Smooth muscle cell (in vitro differentiated cells): ENCODE measurements at regions not wholly inside any gene's neighbourhood (a gene's known extent, or its start where the extent isn't known, plus 50 kb on each side); places are given as distances from the start of the nearest gene placed in this dataset.

ENCODE experiments used
- DNase-seq: peaks from one replicate; lab custom pipeline; 2025; ENCODE audit not compliant: unreplicated experiment; lab: John Stamatoyannopoulos, UW
- H2AFZ ChIP-seq: fragments of 200-600 bp; sonication (generic); 2 replicates; pipeline ENCODE4 v1.6.0; 2016; ENCODE audit warnings: antibody characterized with exemption, low read depth, mild to moderate bottlenecking
- H3F3A ChIP-seq: fragments of 200-600 bp; sonication (generic); 2 replicates; pipeline ENCODE4 v1.6.0; 2017; ENCODE audit warnings: antibody characterized with exemption, low read depth
- H3K27ac ChIP-seq: fragments of 200-600 bp; sonication (generic); 2 replicates; pipeline ENCODE4 v1.5.1; 2016; ENCODE audit warnings: low read depth, mild to moderate bottlenecking
- H3K27me3 ChIP-seq: fragments of 200-600 bp; sonication (generic); 2 replicates; pipeline ENCODE4 v1.6.1; 2016; ENCODE audit warnings: low read depth, mild to moderate bottlenecking
- H3K36me3 ChIP-seq: fragments of 200-600 bp; sonication (generic); 2 replicates; pipeline ENCODE4 v1.5.1; 2016; ENCODE audit warnings: low read depth
- H3K4me1 ChIP-seq: fragments of 200-600 bp; sonication (generic); 2 replicates; pipeline ENCODE4 v1.5.1; 2016; ENCODE audit warnings: low read depth
- H3K4me2 ChIP-seq: fragments of 200-600 bp; sonication (generic); 2 replicates; pipeline ENCODE4 v1.6.0; 2016; ENCODE audit warnings: mild to moderate bottlenecking
- H3K4me3 ChIP-seq: fragments of 200-600 bp; sonication (generic); 2 replicates; pipeline ENCODE4 v1.5.1; 2016; ENCODE audit warnings: mild to moderate bottlenecking
- H3K79me2 ChIP-seq: fragments of 200-600 bp; sonication (generic); 2 replicates; pipeline ENCODE4 v1.6.0; 2016; ENCODE audit warnings: low read depth, mild to moderate bottlenecking
- H3K9ac ChIP-seq: fragments of 200-600 bp; sonication (generic); 2 replicates; pipeline ENCODE4 v1.6.0; 2016; ENCODE audit warnings: low read depth
- H3K9me3 ChIP-seq: fragments of 200-600 bp; sonication (generic); replicated peaks from 2 replicates; pipeline ENCODE4 v1.5.1; 2016; ENCODE audit warnings: low read depth
- H4K20me1 ChIP-seq: fragments of 200-600 bp; sonication (generic); 2 replicates; pipeline ENCODE4 v1.6.0; 2016; ENCODE audit warnings: low read depth
- WGBS: methylation state at CpG from one replicate; pipeline ENCODE4 v1.1.7; 2016; ENCODE audit warnings: low lambda C conversion rate; 5-methylcytosine and 5-hydroxymethylcytosine counted together
- TF ChIP-seq, protein P1 (sequence below): fragments of 200-600 bp; sonication (generic); IDR thresholded peaks from 2 replicates; pipeline ENCODE4 v1.5.1; 2017; ENCODE audit warnings: borderline replicate concordance, mild to moderate bottlenecking, antibody characterized with exemption; ENCODE audit not compliant: insufficient read depth, poor library complexity, severe bottlenecking

DNA sequence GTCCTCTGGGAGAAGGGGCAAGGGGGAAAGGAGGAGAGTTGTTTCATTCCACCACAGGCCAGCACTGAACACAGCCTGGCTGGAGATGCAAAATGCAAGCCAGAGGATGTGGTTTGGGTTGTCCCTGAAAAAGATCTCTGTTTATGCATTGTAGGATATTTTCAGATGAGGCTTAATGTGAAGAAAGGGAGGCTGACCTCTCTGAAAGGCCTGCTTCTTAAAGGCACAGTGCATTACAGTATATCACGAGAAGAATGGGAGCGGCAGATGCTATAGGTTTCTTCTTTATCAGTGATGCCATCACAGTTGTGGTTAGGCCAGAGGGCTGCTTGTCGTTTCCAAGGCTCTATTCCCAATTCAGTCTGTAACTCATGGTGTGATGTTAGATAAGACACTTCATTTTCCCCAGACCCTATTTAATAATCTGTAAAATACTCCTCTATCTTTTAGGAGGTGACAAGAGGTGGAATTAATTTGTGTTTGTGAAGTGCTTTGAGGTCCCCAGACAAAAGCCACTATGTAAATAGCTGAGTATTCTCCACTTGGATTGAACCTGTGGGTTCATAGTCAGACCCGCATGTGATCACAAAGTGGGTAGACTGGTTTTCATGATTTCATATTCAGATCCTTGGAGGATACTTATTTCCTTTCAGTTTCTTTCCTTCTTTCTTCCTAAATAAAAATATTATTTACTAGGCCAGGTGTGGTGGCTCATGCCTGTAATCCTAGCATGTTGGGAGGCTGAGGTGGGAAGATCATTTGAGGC lies 76.5 kb upstream of the WDR26 start:
- Histone ChIP-seq H3K4me2 (peak overlapping the region; percentile 61), H3K4me1 (peaks cover 3% of the 10 kb centered on the region), H3K27me3 (no peaks in the 10 kb centered on the region)

GRCh38 chr1:224512600-224513151 lies 78.1 kb upstream of the WDR26 start:
- Histone ChIP-seq H3K4me2 (no peak overlapping the region), H3K9me3 (no peaks in the 10 kb centered on the region), H3K27me3 (no peaks in the 10 kb centered on the region), H3F3A (no peaks in the 10 kb centered on the region), H3K36me3 (no peaks in the 10 kb centered on the region), H3K4me3 (no peak overlapping the region), H2AFZ (no peak overlapping the region), H3K4me1 (peaks cover 3% of the 10 kb centered on the region), H3K9ac (no peak overlapping the region), H4K20me1 (no peaks in the 10 kb centered on the region), H3K27ac (no peak overlapping the region), H3K79me2 (no peaks in the 10 kb centered on the region)
- WGBS: 83% methylated on average over 5 of the region's 5 CpGs
- TF ChIP-seq, protein P1, sequence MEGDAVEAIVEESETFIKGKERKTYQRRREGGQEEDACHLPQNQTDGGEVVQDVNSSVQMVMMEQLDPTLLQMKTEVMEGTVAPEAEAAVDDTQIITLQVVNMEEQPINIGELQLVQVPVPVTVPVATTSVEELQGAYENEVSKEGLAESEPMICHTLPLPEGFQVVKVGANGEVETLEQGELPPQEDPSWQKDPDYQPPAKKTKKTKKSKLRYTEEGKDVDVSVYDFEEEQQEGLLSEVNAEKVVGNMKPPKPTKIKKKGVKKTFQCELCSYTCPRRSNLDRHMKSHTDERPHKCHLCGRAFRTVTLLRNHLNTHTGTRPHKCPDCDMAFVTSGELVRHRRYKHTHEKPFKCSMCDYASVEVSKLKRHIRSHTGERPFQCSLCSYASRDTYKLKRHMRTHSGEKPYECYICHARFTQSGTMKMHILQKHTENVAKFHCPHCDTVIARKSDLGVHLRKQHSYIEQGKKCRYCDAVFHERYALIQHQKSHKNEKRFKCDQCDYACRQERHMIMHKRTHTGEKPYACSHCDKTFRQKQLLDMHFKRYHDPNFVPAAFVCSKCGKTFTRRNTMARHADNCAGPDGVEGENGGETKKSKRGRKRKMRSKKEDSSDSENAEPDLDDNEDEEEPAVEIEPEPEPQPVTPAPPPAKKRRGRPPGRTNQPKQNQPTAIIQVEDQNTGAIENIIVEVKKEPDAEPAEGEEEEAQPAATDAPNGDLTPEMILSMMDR: no peak
- DNase-seq: no peak

More for the DNA sequence above, 76.5 kb upstream of the WDR26 start:
- no peak overlapping the region for H3K27ac ChIP-seq
- 40% methylated on average over 4 of the region's 4 CpGs for WGBS
- no peaks in the 10 kb centered on the region for H3K79me2 ChIP-seq
- H3F3A ChIP-seq: no peaks in the 10 kb centered on the region
- H4K20me1 ChIP-seq: no peaks in the 10 kb centered on the region
- no peak overlapping the region for H3K4me3 ChIP-seq
- no peak for DNase-seq
- TF ChIP-seq, protein P1: no peak
- H3K9ac ChIP-seq: no peak overlapping the region
- no peak overlapping the region for H2AFZ ChIP-seq
- H3K36me3 ChIP-seq: no peaks in the 10 kb centered on the region
- H3K9me3 ChIP-seq: no peaks in the 10 kb centered on the region

DNA sequence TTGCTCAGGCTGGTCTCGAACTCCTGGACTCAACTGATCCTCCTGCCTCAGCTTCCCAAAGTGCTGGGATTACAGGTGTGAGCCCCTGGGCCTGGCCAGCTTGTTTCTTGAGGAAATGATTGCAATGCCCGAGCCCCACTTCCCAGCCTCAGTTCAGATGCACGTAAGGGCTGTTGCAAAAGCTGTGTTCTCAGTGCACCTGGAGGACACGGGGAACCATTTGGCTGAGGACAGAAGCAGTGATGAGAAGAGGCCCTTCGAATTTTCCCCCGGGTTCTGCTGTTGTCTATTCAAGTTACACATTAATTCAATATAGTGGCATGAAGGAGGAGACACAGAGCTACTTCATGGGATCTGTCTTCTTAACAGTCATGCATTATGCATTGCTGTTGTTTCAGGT lies 78.8 kb upstream of the WDR26 start:
- peak overlapping the region; percentile 86 for H2AFZ ChIP-seq
- WGBS: 73% methylated on average over 5 of the region's 6 CpGs
- H3K27me3 ChIP-seq: no peaks in the 10 kb centered on the region
- peaks cover 3% of the 10 kb centered on the region for H3K4me1 ChIP-seq
- no peak overlapping the region for H3K9ac ChIP-seq
- no peaks in the 10 kb centered on the region for H4K20me1 ChIP-seq
- H3K4me2 ChIP-seq: no peak overlapping the region
- H3K36me3 ChIP-seq: no peaks in the 10 kb centered on the region
- H3K27ac ChIP-seq: no peak overlapping the region
- no peak for DNase-seq
- H3K4me3 ChIP-seq: no peak overlapping the region
- H3F3A ChIP-seq: no peaks in the 10 kb centered on the region
- no peaks in the 10 kb centered on the region for H3K79me2 ChIP-seq
- no peaks in the 10 kb centered on the region for H3K9me3 ChIP-seq
- TF ChIP-seq, protein P1: no peak
